Nephron (organoid): ENCODE measurements at regions not wholly inside any gene's neighbourhood (a gene's known extent, or its start where the extent isn't known, plus 50 kb on each side); places are given as distances from the start of the nearest gene placed in this dataset.

Experiments
- H3K27ac Mint-ChIP-seq, 3 experiments: 2 replicates each; pipeline ENCODE4 v1.8.0; 2020; ENCODE audit warnings: mixed read lengths in 3 of 3, mild to moderate bottlenecking in 2 of 3, moderate library complexity in 1 of 3
- H3K27me3 Mint-ChIP-seq: 2 replicates; pipeline ENCODE4 v1.8.0; 2021; ENCODE audit warnings: low read depth, mild to moderate bottlenecking, moderate library complexity, mixed read lengths
- H3K36me3 Mint-ChIP-seq: 2 replicates; pipeline ENCODE4 v1.8.0; 2020; ENCODE audit warnings: low read depth, mixed read lengths
- H3K4me1 Mint-ChIP-seq: 2 replicates; pipeline ENCODE4 v1.8.0; 2020; ENCODE audit warnings: mixed read lengths
- H3K4me3 Mint-ChIP-seq, 3 experiments: 2 replicates each; pipeline ENCODE4 v1.8.0; 2020; ENCODE audit warnings: mild to moderate bottlenecking in 3 of 3, mixed read lengths in 3 of 3, moderate library complexity in 2 of 3
- H3K9me3 Mint-ChIP-seq: 2 replicates; pipeline ENCODE4 v1.8.0; 2020; ENCODE audit warnings: mixed read lengths
- CTCF ChIP-seq, 3 experiments: fragments of 200-600 bp; sonication (generic); IDR thresholded peaks; one replicate each; pipeline ENCODE4 v1.5.0; 2021; ENCODE audit warnings: antibody characterized with exemption in 3 of 3; ENCODE audit not compliant: unreplicated experiment in 3 of 3

GRCh38 chr3:31285833-31286486, 246.8 kb upstream of the STT3B start:
- Mint-ChIP-seq H3K36me3 (no peaks in the 10 kb centered on the region), H3K27ac (peak overlapping the region; percentile 55 to 74 (median 59))

GRCh38 chr3:31288224-31288623, 244.5 kb upstream of the STT3B start:
- TF ChIP-seq CTCF (IDR thresholded peaks at IDR 0.05; ENCODE audit: unreplicated experiment in 3 of 3), result no peak
- Mint-ChIP-seq H3K4me3 (no peak overlapping the region), H3K36me3 (no peaks in the 10 kb centered on the region), H3K4me1 (peaks cover 42% of the 10 kb centered on the region), H3K9me3 (no peaks in the 10 kb centered on the region), H3K27ac (peak overlapping the region; percentile 84 to 95 (median 93)), H3K27me3 (no peaks in the 10 kb centered on the region)

More at GRCh38 chr3:31285833-31286486, 246.8 kb upstream of the STT3B start:
- Mint-ChIP-seq H3K4me1 (peaks cover 41% of the 10 kb centered on the region), H3K4me3 (no peak overlapping the region), H3K9me3 (no peaks in the 10 kb centered on the region), H3K27me3 (no peaks in the 10 kb centered on the region)
- no peak for TF ChIP-seq CTCF (IDR thresholded peaks at IDR 0.05; ENCODE audit: unreplicated experiment in 3 of 3)

GRCh38 chr3:31288641-31289100, 244.1 kb upstream of the STT3B start:
- no peak overlapping the region for H3K4me3 Mint-ChIP-seq
- H3K4me1 Mint-ChIP-seq, result peaks cover 42% of the 10 kb centered on the region
- no peak for TF ChIP-seq CTCF (IDR thresholded peaks at IDR 0.05; ENCODE audit: unreplicated experiment in 3 of 3)
- H3K27me3 Mint-ChIP-seq, result no peaks in the 10 kb centered on the region
- no peaks in the 10 kb centered on the region for H3K36me3 Mint-ChIP-seq
- peak overlapping the region; percentile 84 to 95 (median 93) for H3K27ac Mint-ChIP-seq
- no peaks in the 10 kb centered on the region for H3K9me3 Mint-ChIP-seq

GRCh38 chr3:31289584-31289983, 243.1 kb upstream of the STT3B start:
- Mint-ChIP-seq H3K27ac (peak overlapping the region; percentile 84 to 95 (median 93)), H3K27me3 (no peaks in the 10 kb centered on the region), H3K36me3 (no peaks in the 10 kb centered on the region), H3K4me1 (peaks cover 43% of the 10 kb centered on the region), H3K9me3 (no peaks in the 10 kb centered on the region), H3K4me3 (peak overlapping the region in 1 of 3 experiments; percentile 17)
- TF ChIP-seq CTCF (IDR thresholded peaks at IDR 0.05; ENCODE audit: unreplicated experiment in 3 of 3), result no peak

- no peaks in the 10 kb centered on the region for H3K27me3 Mint-ChIP-seq
- H3K4me1 Mint-ChIP-seq, result peaks cover 46% of the 10 kb centered on the region
- no peak overlapping the region for H3K4me3 Mint-ChIP-seq
- H3K27ac Mint-ChIP-seq, result peak overlapping the region; percentile 84 to 95 (median 93)
- no peaks in the 10 kb centered on the region for H3K9me3 Mint-ChIP-seq
- TF ChIP-seq CTCF (IDR thresholded peaks at IDR 0.05; ENCODE audit: unreplicated experiment in 3 of 3), result no peak
- H3K36me3 Mint-ChIP-seq, result no peaks in the 10 kb centered on the region
Measured at GRCh38 chr3:31290046-31290445, 242.7 kb upstream of the STT3B start.

- no peaks in the 10 kb centered on the region for H3K27me3 Mint-ChIP-seq
- H3K4me3 Mint-ChIP-seq, result no peak overlapping the region
- H3K36me3 Mint-ChIP-seq, result no peaks in the 10 kb centered on the region
- no peaks in the 10 kb centered on the region for H3K9me3 Mint-ChIP-seq
- H3K4me1 Mint-ChIP-seq, result peaks cover 36% of the 10 kb centered on the region
- H3K27ac Mint-ChIP-seq, result peak overlapping the region in 2 of 3 experiments; percentile 37 to 62
- no peak for TF ChIP-seq CTCF (IDR thresholded peaks at IDR 0.05; ENCODE audit: unreplicated experiment in 3 of 3)
Measured at GRCh38 chr3:31291818-31292217, 240.9 kb upstream of the STT3B start.
